LNCaP clone FGC (cell line): ENCODE measurements at regions not wholly inside any gene's neighbourhood (a gene's known extent, or its start where the extent isn't known, plus 50 kb on each side); places are given as distances from the start of the nearest gene placed in this dataset.
"Not testable (repeated sequence)": the region's sequence is repeated elsewhere in the genome, so short reads cannot be mapped to it uniquely, and the experiment has no call there.

ENCODE experiments used
- DNase-seq: peaks from one replicate; pipeline ENCODE4 v3.0.0-alpha.2; 2011; ENCODE audit warnings: low read depth
- H3K4me3 ChIP-seq: 2 replicates; pipeline ENCODE4 v1.5.1; 2011; ENCODE audit warnings: mild to moderate bottlenecking, low read depth, low read length, control low read depth
- CTCF ChIP-seq: IDR thresholded peaks from 2 replicates; pipeline ENCODE4 v1.5.1; 2012; ENCODE audit warnings: mild to moderate bottlenecking; ENCODE audit not compliant: control insufficient read depth, insufficient read depth; ENCODE audit errors: extremely low read depth

- no peak for TF ChIP-seq CTCF
These were observed 267.9 kb upstream of the PTCHD4 start for GRCh38 chr6:48378884-48379407.

GRCh38 chr6:48377115-48377514 is 266.1 kb upstream of the PTCHD4 start:
- H3K4me3 ChIP-seq, result no peak overlapping the region
- no peak for TF ChIP-seq CTCF
- no peak for DNase-seq

More at GRCh38 chr6:48378884-48379407, 267.9 kb upstream of the PTCHD4 start:
- peak; percentile 95 for DNase-seq
- H3K4me3 ChIP-seq, result no peak overlapping the region

GRCh38 chr6:48371226-48371625 is 260.2 kb upstream of the PTCHD4 start:
- not testable (repeated sequence) for DNase-seq

GRCh38 chr6:48369100-48369499 is 258.1 kb upstream of the PTCHD4 start:
- no peak for DNase-seq
- TF ChIP-seq CTCF, result no peak

More at GRCh38 chr6:48371226-48371625, 260.2 kb upstream of the PTCHD4 start:
- H3K4me3 ChIP-seq, result not testable (repeated sequence)

GRCh38 chr6:48325701-48326100 is 214.7 kb upstream of the PTCHD4 start:
- no peak for TF ChIP-seq CTCF

More at GRCh38 chr6:48369100-48369499, 258.1 kb upstream of the PTCHD4 start:
- H3K4me3 ChIP-seq, result no peak overlapping the region

GRCh38 chr6:48318670-48319069 is 207.7 kb upstream of the PTCHD4 start:
- H3K4me3 ChIP-seq, result no peak overlapping the region
- no peak for TF ChIP-seq CTCF
- DNase-seq, result no peak

More at GRCh38 chr6:48325701-48326100, 214.7 kb upstream of the PTCHD4 start:
- no peak for DNase-seq
- H3K4me3 ChIP-seq, result no peak overlapping the region

GRCh38 chr6:48315915-48316314 is 204.9 kb upstream of the PTCHD4 start:
- no peak overlapping the region for H3K4me3 ChIP-seq
- DNase-seq, result no peak
- no peak for TF ChIP-seq CTCF
